Osteoblast (primary cell): ENCODE measurements at regions not wholly inside any gene's neighbourhood (a gene's known extent, or its start where the extent isn't known, plus 50 kb on each side); places are given as distances from the start of the nearest gene placed in this dataset.

Experiments
- DNase-seq: peaks from one replicate; pipeline ENCODE4 v3.0.0; 2011; ENCODE audit warnings: low spot score, mixed read lengths; ENCODE audit not compliant: insufficient read length; ENCODE audit errors: missing footprints
- H2AFZ ChIP-seq: 2 replicates; pipeline ENCODE4 v1.6.0; 2011; ENCODE audit warnings: mild to moderate bottlenecking, low read length
- H3K27ac ChIP-seq: 2 replicates; pipeline ENCODE4 v1.5.1; 2011; ENCODE audit warnings: mild to moderate bottlenecking, low read depth, low read length, moderate library complexity
- H3K27me3 ChIP-seq: 2 replicates; pipeline ENCODE4 v1.6.0; 2012; ENCODE audit warnings: mild to moderate bottlenecking, control low read depth, inconsistent platforms, low read length, moderate library complexity; ENCODE audit not compliant: insufficient read depth
- H3K36me3 ChIP-seq: 2 replicates; pipeline ENCODE4 v1.5.1; 2011; ENCODE audit warnings: mild to moderate bottlenecking, low read length, control low read depth, moderate library complexity; ENCODE audit not compliant: insufficient read depth
- H3K4me1 ChIP-seq: 2 replicates; pipeline ENCODE4 v1.5.1; 2011; ENCODE audit warnings: mild to moderate bottlenecking, low read length, control low read depth, moderate library complexity; ENCODE audit not compliant: insufficient read depth
- H3K4me2 ChIP-seq: 2 replicates; pipeline ENCODE4 v1.6.0; 2011; ENCODE audit warnings: mild to moderate bottlenecking, low read length; ENCODE audit not compliant: insufficient read depth
- H3K4me3 ChIP-seq: fragments of 200-600 bp; sonication (generic); 3 replicates; pipeline ENCODE4 v1.5.1; 2012; ENCODE audit warnings: mild to moderate bottlenecking, low read length, inconsistent platforms; ENCODE audit not compliant: insufficient read depth
- H3K79me2 ChIP-seq: 2 replicates; pipeline ENCODE4 v1.6.0; 2012; ENCODE audit warnings: mild to moderate bottlenecking, low read length, control low read depth, inconsistent platforms; ENCODE audit not compliant: insufficient read depth
- H3K9me3 ChIP-seq: 2 replicates; pipeline ENCODE4 v1.5.1; 2011; ENCODE audit warnings: low read depth, low read length, control low read depth
- H4K20me1 ChIP-seq: 2 replicates; pipeline ENCODE4 v1.6.0; 2012; ENCODE audit warnings: mild to moderate bottlenecking, low read length, control low read depth; ENCODE audit not compliant: insufficient read depth
- CTCF ChIP-seq: IDR thresholded peaks from 2 replicates; pipeline ENCODE4 v1.5.1; 2011; ENCODE audit warnings: mild to moderate bottlenecking, low read depth, low read length, moderate library complexity; ENCODE audit errors: extremely low read depth

GRCh38 chr7:51786284-51786683 is 469.7 kb upstream of the COBL start:
- Histone ChIP-seq H3K27me3 (no peaks in the 10 kb centered on the region), H4K20me1 (no peaks in the 10 kb centered on the region), H3K4me2 (no peak overlapping the region), H3K9me3 (no peaks in the 10 kb centered on the region), H3K36me3 (no peaks in the 10 kb centered on the region), H2AFZ (no peak overlapping the region), H3K79me2 (no peaks in the 10 kb centered on the region), H3K4me3 (no peak overlapping the region), H3K27ac (no peak overlapping the region), H3K4me1 (no peaks in the 10 kb centered on the region)
- no peak for TF ChIP-seq CTCF
- DNase-seq = no peak

- Histone ChIP-seq H3K27me3 (no peaks in the 10 kb centered on the region), H3K4me3 (no peak overlapping the region), H4K20me1 (no peaks in the 10 kb centered on the region), H3K27ac (no peak overlapping the region), H3K9me3 (no peaks in the 10 kb centered on the region), H3K36me3 (no peaks in the 10 kb centered on the region), H3K4me2 (no peak overlapping the region), H3K4me1 (no peaks in the 10 kb centered on the region), H3K79me2 (no peaks in the 10 kb centered on the region), H2AFZ (no peak overlapping the region)
- TF ChIP-seq CTCF = no peak
- DNase-seq = no peak
Measured at GRCh38 chr7:51785876-51786275, 469.3 kb upstream of the COBL start.

GRCh38 chr7:51785171-51785570 is 468.6 kb upstream of the COBL start:
- no peak overlapping the region for H2AFZ ChIP-seq
- no peaks in the 10 kb centered on the region for H4K20me1 ChIP-seq
- H3K79me2 ChIP-seq = no peaks in the 10 kb centered on the region
- TF ChIP-seq CTCF = no peak
- no peaks in the 10 kb centered on the region for H3K36me3 ChIP-seq
- no peak overlapping the region for H3K4me2 ChIP-seq
- no peaks in the 10 kb centered on the region for H3K27me3 ChIP-seq
- no peaks in the 10 kb centered on the region for H3K9me3 ChIP-seq
- no peak for DNase-seq
- no peak overlapping the region for H3K27ac ChIP-seq
- no peak overlapping the region for H3K4me3 ChIP-seq
- no peaks in the 10 kb centered on the region for H3K4me1 ChIP-seq

GRCh38 chr7:51783241-51783640 is 466.6 kb upstream of the COBL start:
- H3K4me3 ChIP-seq = no peak overlapping the region
- peaks cover 3% of the 10 kb centered on the region for H3K9me3 ChIP-seq
- H3K27me3 ChIP-seq = no peaks in the 10 kb centered on the region
- H3K36me3 ChIP-seq = no peaks in the 10 kb centered on the region
- H3K79me2 ChIP-seq = no peaks in the 10 kb centered on the region
- no peak for DNase-seq
- TF ChIP-seq CTCF = no peak
- no peak overlapping the region for H3K27ac ChIP-seq
- no peaks in the 10 kb centered on the region for H4K20me1 ChIP-seq
- H2AFZ ChIP-seq = no peak overlapping the region
- no peaks in the 10 kb centered on the region for H3K4me1 ChIP-seq
- H3K4me2 ChIP-seq = no peak overlapping the region
